ENCODE measurements at regions not wholly inside any gene's neighbourhood (a gene's known extent, or its start where the extent isn't known, plus 50 kb on each side); places are given as distances from the start of the nearest gene placed in this dataset.

- Histone ChIP-seq H3K9me3 (ENCODE audit: insufficient read depth, low read depth, low read length) (no peaks in the 10 kb centered on the region), H3K9ac (ENCODE audit: low read length) (no peak overlapping the region), H3K4me2 (ENCODE audit: low read length) (no peak overlapping the region), H3K36me3 (ENCODE audit: insufficient read depth, low read length) (no peaks in the 10 kb centered on the region), H2AFZ (ENCODE audit: low read depth, low read length) (no peak overlapping the region), H3K27me3 (ENCODE audit: insufficient read depth, low read length) (no peaks in the 10 kb centered on the region), H3K4me3 (ENCODE audit: insufficient read depth, low read depth, low read length) (no peak overlapping the region), H3K79me2 (ENCODE audit: insufficient read depth, low read length) (no peaks in the 10 kb centered on the region), H4K20me1 (ENCODE audit: insufficient read depth, low read length) (no peaks in the 10 kb centered on the region), H3K4me1 (ENCODE audit: insufficient read depth, low read length) (no peaks in the 10 kb centered on the region), H3K27ac (ENCODE audit: low read depth, low read length) (no peak overlapping the region)
- Mint-ChIP-seq H3K27ac (ENCODE audit: unreplicated experiment) (no peak overlapping the region), H3K27me3 (ENCODE audit: low read depth, unreplicated experiment) (no peaks in the 10 kb centered on the region), H3K4me1 (ENCODE audit: low read depth, unreplicated experiment) (no peaks in the 10 kb centered on the region), H3K36me3 (ENCODE audit: low read depth, unreplicated experiment) (no peaks in the 10 kb centered on the region), H3K9me3 (ENCODE audit: unreplicated experiment) (peaks cover 1% of the 10 kb centered on the region), H3K4me3 (ENCODE audit: unreplicated experiment) (no peak overlapping the region)
- no peak for TF ChIP-seq CTCF (IDR thresholded peaks at IDR 0.05; ENCODE audit: insufficient read depth, low read depth, low read length)
- TF ChIP-seq EZH2 (IDR thresholded peaks at IDR 0.05; ENCODE audit: insufficient read depth, low read length): no peak
- no peak for FAIRE-seq
- no peak for DNase-seq (ENCODE audit: low read depth)
Observed at GRCh38 chr6:113511100-113511499, 346.0 kb upstream of the MARCKS start.

- Mint-ChIP-seq H3K9me3 (ENCODE audit: unreplicated experiment) (peaks cover 1% of the 10 kb centered on the region), H3K4me3 (ENCODE audit: unreplicated experiment) (no peak overlapping the region), H3K4me1 (ENCODE audit: low read depth, unreplicated experiment) (no peaks in the 10 kb centered on the region), H3K27ac (ENCODE audit: unreplicated experiment) (no peak overlapping the region), H3K27me3 (ENCODE audit: low read depth, unreplicated experiment) (no peaks in the 10 kb centered on the region), H3K36me3 (ENCODE audit: low read depth, unreplicated experiment) (no peaks in the 10 kb centered on the region)
- Histone ChIP-seq H3K79me2 (ENCODE audit: insufficient read depth, low read length) (no peaks in the 10 kb centered on the region), H4K20me1 (ENCODE audit: insufficient read depth, low read length) (no peaks in the 10 kb centered on the region), H3K4me1 (ENCODE audit: insufficient read depth, low read length) (no peaks in the 10 kb centered on the region), H3K27ac (ENCODE audit: low read depth, low read length) (no peak overlapping the region), H3K9me3 (ENCODE audit: insufficient read depth, low read depth, low read length) (no peaks in the 10 kb centered on the region), H3K36me3 (ENCODE audit: insufficient read depth, low read length) (no peaks in the 10 kb centered on the region), H3K4me2 (ENCODE audit: low read length) (no peak overlapping the region), H3K4me3 (ENCODE audit: insufficient read depth, low read depth, low read length) (no peak overlapping the region), H2AFZ (ENCODE audit: low read depth, low read length) (no peak overlapping the region), H3K27me3 (ENCODE audit: insufficient read depth, low read length) (no peaks in the 10 kb centered on the region), H3K9ac (ENCODE audit: low read length) (no peak overlapping the region)
- no peak for DNase-seq (ENCODE audit: low read depth)
- TF ChIP-seq CTCF (IDR thresholded peaks at IDR 0.05; ENCODE audit: insufficient read depth, low read depth, low read length) (no peak), EZH2 (IDR thresholded peaks at IDR 0.05; ENCODE audit: insufficient read depth, low read length) (no peak)
- no peak for FAIRE-seq
Observed at GRCh38 chr6:113512576-113512975, 344.6 kb upstream of the MARCKS start.

- DNase-seq (ENCODE audit: low read depth): no peak
- H2AFZ ChIP-seq (ENCODE audit: low read depth, low read length): no peak overlapping the region
Observed at GRCh38 chr6:113513086-113513485, 344.1 kb upstream of the MARCKS start.

More at GRCh38 chr6:113513086-113513485, 344.1 kb upstream of the MARCKS start:
- H3K9me3 ChIP-seq (ENCODE audit: insufficient read depth, low read depth, low read length): no peaks in the 10 kb centered on the region
- peaks cover 1% of the 10 kb centered on the region for H3K9me3 Mint-ChIP-seq (ENCODE audit: unreplicated experiment)
- TF ChIP-seq EZH2 (IDR thresholded peaks at IDR 0.05; ENCODE audit: insufficient read depth, low read length): no peak
- H3K4me3 ChIP-seq (ENCODE audit: insufficient read depth, low read depth, low read length): no peak overlapping the region
- no peak overlapping the region for H3K4me2 ChIP-seq (ENCODE audit: low read length)
- H3K27ac Mint-ChIP-seq (ENCODE audit: unreplicated experiment): no peak overlapping the region
- FAIRE-seq: no peak
- no peaks in the 10 kb centered on the region for H3K36me3 Mint-ChIP-seq (ENCODE audit: low read depth, unreplicated experiment)
- H3K4me1 ChIP-seq (ENCODE audit: insufficient read depth, low read length): no peaks in the 10 kb centered on the region
- no peaks in the 10 kb centered on the region for H3K4me1 Mint-ChIP-seq (ENCODE audit: low read depth, unreplicated experiment)
- no peak overlapping the region for H3K9ac ChIP-seq (ENCODE audit: low read length)
- H3K36me3 ChIP-seq (ENCODE audit: insufficient read depth, low read length): no peaks in the 10 kb centered on the region
- H3K4me3 Mint-ChIP-seq (ENCODE audit: unreplicated experiment): no peak overlapping the region
- H3K27me3 Mint-ChIP-seq (ENCODE audit: low read depth, unreplicated experiment): no peaks in the 10 kb centered on the region
- H4K20me1 ChIP-seq (ENCODE audit: insufficient read depth, low read length): no peaks in the 10 kb centered on the region
- no peaks in the 10 kb centered on the region for H3K27me3 ChIP-seq (ENCODE audit: insufficient read depth, low read length)
- no peaks in the 10 kb centered on the region for H3K79me2 ChIP-seq (ENCODE audit: insufficient read depth, low read length)
- no peak overlapping the region for H3K27ac ChIP-seq (ENCODE audit: low read depth, low read length)
